Fibroblast of skin of right biceps (primary cell): ENCODE measurements at regions not wholly inside any gene's neighbourhood (a gene's known extent, or its start where the extent isn't known, plus 50 kb on each side); places are given as distances from the start of the nearest gene placed in this dataset.

Experiments
- DNase-seq: peaks from one replicate; pipeline ENCODE4 v3.0.0-alpha.2; 2013

DNA sequence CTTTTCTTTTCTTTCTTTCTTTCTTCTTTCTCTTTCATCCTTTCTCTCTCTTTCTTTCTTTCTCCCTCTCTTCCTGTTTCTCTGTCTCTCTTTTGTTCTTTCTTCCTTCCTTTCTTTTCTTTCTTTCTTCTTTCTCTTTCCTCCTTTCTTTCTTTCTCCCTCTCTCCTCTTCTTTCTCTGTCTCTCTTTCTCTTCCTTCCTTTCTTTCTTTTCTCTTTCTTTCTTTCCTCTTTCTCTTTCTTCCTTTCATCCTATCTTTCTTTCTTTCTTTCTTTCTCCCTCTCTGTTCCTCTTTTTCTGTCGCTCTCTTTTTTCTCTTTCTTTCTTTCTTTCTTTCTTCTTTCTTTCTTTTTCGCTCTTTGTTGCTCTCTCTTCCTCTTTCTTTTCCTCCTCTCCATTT, 1149.2 kb upstream of the AUTS2 start:
- DNase-seq = no peak

DNA sequence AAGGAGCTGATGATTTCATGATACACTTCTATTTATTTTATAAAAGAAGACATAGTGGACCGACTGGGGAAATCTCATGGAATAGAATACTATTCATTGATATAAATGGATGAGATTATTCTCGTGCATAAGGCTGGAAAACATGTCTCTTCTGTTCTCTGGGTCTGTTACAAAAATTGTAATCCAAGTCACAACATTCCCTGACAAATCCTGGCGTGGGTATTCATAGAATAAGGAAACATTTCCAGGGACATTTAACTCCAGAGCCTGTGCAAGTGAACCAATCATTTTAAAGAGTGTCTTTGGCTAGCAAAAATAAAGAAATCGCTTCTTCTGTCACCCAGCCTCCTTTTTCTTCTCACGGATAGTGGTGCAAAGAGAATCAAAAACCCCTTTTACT, 1148.5 kb upstream of the AUTS2 start:
- DNase-seq = no peak

DNA sequence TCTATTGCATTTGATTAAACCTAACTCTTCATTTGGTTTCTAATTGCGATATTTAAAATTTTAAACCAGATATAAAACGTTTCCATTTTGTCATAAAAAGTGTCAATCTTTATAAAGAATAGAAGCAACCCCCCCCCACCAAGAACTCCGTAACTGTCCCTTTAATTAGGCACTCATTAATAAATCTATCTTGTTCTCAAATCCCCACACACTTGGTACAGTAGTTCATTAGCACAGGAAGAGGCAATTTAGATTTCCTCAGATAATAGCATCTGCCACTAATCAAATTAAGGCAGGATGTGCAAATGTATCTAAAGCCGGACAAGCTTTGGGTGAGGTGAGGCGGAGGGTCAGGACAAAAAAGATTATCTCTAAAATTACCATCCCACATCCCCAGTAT, 1143.3 kb upstream of the AUTS2 start:
- DNase-seq = no peak

DNA sequence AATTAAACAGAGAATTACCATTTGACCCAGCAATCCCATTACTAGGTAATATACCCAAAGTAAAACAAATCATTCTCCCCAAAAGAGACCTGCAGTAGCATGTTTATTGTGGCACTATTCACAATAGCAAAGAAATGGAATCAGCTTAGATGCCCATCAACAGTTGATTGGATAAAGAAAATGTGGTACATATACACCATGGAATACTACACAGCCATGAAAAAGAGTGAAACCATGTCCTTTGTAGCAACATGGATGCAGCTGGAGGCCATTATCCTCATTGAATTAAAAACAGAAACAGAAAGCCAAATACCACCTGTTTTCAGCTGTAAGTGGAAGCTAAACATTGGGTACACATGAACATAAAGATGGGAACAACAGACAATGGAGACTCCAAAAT, 1141.8 kb upstream of the AUTS2 start:
- no peak for DNase-seq

DNA sequence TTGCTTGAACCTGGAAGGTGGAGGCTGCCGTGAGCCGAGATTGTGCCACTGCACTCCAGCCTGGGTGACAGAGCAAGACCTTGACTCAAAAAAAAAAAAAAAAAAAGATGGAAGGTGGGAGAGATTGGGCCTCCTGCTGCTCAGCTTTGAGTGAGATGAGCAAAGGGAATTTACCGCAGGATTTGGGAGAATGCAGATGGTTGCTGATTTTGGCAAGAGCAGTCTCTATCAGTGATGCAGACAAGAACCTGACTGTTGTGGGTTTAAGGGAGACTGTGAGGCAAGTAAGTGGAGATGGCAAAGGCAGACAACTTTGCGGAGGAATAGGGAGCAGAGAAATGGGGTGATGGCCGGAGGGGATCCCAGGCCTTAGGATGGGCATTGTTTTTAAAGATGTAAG, 1140.8 kb upstream of the AUTS2 start:
- peak; percentile 53 for DNase-seq

DNA sequence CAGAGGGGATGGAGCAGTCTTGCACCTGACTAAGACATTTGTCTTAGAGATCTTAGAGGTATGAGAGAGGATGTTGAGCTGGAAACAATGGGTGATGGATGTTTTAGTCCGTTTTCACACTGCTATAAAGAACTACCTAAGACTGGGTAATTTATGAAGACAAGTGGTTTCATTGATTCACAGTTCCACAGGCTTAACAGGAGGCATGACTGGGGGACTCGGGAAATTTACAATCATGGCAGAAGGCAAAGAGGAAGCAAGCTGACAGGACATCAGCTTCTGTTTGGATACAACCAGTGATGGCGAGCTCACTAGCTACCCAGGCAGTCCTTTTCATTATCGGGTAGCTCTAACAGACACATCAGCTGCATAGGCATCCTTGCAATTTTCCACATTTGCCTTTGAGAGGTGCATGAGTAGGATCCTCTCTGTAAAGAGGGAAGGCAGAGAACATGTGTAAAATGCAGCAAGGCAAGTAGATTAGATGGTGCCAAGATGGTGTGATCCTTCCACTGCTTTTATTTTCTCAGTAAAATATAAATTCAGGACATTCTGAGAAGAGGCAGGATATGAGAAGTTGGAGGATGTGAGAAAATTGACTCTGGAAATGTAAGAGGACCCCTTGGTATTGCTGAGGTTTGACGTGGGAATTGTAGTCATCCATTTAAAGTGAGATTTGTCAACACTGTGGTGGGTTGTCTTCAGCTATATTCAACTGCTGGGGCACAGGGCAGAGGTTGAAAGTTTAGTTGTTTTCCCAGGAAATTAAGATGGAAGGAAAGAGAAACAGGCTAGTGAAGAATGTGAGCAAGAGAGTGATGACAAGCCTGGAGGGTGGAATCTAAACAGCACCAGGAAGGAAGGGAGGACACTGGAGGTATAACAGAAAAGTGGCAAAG, 1140.0 kb upstream of the AUTS2 start:
- DNase-seq = peak; percentile 90

DNA sequence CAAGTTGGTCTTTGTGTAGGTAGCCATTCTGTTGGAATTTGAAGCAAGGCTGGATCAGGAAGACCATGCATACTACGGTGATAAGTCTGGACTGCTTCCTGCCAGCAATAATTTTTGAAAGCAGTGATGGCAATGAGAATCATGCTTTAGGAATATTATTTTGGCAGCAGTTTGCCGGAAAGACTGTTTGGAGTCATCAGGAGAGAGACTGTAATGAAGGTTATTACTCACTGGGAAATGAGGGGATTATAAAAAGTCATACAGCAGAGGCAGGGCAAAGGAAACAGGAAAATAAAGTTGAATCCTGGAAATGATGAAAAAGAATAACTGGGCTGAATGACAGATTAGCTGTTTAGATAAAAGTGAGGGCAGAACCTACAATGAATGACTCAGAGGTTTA, 1136.8 kb upstream of the AUTS2 start:
- DNase-seq = peak; percentile 96

DNA sequence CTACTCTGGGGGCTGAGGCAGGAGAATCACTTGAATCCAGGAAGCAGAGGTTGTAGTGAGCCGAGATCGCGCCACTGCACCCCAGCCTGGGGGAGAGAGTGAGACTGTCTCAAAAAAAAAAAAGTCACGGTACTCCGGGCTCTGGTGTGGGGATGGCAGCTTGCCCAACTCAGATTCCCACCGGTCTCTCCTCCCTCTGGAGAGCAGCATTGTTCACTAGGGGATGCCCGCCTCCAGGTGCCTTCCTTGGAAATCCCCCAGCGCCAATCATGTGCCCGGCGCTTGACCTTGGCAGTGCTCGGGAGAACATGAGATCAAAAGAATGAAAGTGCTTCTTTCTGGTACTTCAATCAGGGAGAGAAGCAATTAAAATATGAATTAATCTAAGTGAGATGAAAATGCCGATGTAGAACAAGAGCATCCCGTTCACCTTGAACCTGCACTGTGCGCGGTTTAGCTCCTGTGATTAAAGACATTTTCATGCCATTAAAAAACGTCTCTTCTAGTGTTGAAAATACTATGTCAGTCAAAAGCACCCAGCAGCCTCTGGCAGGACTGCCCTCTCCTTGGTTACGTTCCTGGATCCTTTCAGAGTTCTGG, 1127.3 kb upstream of the AUTS2 start:
- DNase-seq = no peak

DNA sequence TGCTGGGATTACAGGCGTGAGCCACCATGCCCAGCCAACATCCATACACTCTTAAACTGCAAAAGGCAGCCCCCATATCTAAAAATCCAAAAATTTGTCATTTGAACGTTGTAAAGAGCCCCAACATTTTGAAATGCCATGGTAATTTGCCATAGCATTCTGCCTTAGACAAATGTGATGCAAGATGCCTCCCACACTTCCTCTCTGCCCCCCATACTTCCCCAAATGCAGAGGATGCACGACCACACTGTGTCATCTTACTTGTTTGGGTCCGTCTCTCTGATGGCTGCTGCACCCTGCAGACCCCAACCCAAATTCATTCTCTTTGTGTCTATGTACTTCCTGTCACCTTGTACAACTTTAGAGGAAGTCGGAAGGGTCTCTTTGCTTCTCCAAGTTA, 1125.6 kb upstream of the AUTS2 start:
- DNase-seq = no peak

DNA sequence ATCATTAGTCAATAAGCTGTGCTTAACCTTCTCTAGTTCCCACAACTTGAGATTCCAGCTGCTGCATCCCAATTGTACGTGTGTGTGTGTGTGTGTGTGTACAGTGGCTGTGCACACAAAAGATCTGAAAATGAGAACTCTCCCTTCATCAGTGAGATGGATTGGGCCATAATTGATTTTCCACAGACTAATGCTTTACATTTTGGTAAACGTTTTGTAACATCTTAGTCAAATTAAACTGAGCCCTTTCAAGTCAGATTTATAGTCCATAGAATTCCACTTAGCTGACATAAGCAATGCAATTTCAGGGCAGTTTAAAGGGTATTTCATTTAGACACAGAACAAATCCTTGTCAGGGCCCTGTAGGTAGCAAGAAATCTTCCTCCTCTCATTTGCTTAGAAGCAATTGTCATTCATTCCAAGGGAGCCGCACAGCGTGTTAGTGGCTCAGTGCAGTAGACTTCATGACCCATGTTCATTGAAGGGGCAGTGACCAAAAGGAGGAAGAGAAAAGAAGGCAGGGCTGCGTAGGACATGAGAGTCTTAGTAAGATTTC, 1123.5 kb upstream of the AUTS2 start:
- peak; percentile 48 for DNase-seq

DNA sequence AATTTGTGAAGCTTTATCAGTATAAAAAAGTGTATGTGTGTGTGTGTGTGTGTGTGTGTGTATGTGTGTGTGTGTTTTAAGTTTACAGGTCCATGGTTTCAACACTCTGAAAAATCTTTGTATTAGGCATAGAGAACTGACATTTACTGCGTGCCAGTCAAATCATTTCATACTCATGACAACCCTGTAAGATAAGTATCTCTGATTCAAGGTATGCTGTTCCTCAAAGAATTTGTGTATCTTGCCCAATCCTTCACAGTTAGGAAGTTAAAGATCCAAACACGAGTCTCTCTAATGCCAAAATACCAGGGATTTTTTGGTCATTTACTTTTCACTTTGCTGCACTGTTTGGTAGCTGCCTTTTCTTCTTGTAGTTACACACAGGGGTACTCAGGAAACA, 1121.3 kb upstream of the AUTS2 start:
- DNase-seq = peak; percentile 38

DNA sequence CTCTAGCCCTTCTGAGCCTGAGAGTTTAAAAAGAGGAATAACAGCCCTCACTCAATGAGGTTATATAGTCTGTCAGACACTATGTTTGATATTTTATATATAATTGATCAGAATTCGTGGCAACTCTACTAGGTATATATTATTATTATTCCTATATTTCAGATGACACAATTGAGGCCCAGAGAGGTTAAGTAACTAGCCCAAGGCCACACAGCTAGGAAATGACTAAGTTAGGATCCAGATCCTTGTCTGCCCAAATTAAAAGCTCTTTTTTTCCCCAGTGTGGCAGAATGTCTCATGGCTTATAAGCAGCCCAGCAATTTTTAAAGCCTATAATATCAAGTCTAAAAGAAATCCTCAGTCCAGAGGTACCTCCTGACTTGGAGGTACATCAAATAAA, 1119.9 kb upstream of the AUTS2 start:
- DNase-seq = no peak

DNA sequence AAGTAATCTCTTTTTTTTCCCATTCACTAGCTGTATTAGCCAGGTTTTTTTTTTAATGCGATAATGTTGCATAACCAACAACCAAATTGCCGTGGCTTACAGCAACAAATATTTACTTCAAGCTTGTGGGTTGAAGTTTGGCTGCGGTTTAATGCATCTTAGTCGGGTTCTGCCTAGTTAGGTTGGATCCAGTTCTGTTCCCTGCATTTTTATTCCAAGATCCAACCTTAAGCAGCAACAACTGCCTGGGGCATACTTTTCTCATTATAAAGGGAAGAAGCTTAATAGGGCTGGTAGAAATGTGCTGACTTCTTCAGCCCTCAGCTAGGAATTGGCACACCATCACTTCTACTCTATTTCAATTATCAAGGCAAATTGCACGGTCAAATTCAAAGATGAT, 1115.5 kb upstream of the AUTS2 start:
- DNase-seq = no peak

DNA sequence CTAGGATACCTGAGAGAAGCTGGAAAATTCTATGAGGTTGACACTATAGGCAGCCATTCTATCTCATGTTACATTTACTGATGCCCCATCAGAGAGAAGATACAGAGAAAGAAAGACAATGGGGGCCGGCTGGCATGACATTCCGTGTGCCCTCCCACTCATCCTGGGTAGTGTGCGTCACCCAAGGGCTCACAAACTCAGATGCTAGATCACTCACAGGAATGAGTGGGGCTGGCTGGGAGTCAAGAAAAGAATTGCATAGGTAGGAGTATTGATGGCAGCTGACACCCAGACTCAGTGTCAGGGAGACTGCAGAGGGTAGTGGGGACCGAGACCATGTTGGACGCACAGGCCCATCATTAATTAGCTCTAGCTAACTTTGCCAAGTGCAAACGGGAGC, 1113.5 kb upstream of the AUTS2 start:
- no peak for DNase-seq

DNA sequence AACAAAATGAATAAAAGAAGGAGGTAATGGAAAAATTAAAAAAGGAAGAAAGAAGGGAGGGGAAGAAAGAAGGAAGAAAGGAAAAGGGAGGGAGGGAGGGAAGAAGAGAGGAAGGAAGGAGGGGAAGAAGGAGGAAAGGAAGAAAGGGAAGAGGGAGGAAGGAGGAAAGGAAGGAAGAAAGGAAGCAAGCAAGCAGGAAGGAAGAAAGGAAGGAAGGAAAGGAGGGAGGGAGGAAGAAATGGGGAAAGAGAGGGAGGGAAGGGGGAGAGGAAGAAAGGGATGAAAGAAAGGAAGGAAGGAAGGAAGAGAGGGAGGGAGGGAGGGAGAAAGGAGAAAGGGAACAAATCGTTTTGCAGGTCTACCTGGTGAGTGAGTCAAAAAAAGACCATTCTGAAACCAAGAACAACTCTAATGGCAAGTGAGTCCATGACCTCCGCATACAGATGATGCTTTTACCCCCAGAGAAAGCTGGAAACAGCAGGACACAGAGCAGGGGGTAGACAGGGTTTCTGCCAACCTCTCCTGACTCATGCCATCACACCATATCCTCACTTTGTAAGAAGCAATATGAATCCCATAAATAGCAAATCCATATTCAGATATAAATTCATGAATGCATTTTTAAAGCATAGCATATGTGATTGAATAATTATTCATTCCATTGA, 1112.9 kb upstream of the AUTS2 start:
- peak; percentile 32 for DNase-seq

DNA sequence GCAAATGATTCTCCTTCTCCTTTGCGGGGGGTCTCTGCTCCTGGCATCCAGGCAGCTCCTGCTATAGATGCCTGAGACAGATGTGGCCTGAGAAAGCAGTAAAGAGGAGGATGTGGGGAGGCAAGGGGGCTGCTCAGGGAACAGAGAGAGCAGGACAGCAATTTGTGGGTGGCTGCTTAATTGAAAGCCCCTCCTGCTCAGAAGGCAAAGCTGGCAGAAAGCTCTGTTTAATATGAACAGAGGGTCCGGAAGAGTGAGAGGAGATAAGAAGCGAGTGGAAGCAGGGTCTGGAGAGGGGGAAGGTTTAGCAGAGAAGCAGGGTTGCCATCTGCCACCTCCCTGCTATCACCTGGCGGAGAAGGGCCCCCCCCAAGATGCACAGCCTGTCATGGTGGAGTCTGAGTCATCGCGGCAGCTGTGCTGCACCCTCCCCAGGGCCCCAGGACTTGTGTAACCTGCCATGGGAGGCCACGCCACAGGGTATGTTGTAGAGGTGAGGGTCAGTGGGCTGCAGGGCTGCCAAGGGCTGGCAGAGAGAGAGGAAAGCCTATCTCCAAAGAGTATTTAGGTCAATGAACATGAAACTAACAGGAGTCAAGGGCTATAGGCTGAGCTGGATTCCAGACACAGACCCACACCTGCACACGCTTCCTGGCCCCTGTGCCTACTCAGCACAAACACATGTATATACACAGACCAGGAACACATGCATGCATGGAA, 1109.8 kb upstream of the AUTS2 start:
- no peak for DNase-seq

DNA sequence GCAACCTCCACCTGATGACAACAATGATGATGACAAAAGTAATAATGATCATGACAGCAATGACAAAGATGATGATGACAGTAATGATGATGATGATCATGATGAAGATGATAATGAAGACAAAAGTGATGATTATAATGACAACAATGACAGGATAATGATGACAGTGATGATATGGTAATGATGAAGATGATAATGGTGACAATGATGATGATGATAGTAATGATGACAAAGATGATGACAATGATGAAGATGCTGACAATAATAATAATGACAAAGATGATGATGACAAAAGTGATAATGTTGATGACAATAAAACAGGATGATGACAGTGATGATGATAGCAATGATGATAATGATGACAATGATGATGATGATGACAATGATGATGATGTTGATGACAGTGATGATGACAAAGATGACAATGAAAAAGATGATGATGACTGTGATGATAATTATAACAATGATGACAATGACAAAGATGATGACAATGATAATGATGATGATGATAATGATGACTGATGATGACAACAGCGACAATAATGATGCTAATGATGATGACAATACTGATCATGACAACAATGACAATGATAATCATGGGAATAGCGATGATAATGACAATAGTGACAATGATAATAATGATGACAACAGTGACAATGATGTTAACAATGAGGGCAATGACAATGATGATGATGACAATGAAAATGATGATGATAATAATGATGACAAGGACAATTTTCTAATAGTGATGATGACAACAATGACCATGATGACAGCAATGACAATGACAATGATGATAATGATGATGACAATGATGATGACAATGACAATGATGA, 1106.5 kb upstream of the AUTS2 start:
- DNase-seq = no peak

DNA sequence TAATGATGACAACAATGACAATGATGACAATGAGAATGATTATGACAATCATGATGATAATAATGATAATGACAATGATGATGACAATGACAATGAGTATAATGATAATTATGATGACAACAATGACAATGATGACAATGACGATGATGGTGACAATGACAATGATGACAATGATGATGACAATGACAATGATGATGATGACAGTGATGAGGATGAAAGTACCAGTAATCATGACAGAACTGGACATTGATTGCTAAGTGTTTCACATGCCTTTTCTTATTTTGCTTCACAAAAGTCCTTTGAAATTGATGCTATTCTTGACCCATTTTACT, 1106.0 kb upstream of the AUTS2 start:
- no peak for DNase-seq

DNA sequence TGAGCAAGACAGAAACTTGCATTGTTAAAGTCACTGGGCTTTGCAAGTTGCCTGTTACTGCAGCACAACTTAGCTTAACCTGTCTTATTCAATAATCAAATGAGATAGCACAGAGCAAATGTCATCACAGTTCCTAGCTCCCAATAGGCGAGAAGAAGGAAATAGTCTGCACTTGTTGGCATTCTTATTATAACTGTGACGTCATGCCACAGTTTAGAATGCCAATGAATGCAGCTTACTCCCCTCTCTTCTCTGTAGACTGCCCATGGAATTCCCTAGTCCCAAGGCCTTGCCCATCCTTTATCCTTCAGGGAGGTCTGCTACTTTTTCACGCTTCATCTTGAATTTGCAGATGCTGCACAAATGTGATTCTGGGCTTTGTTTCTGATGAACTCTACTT, 1094.9 kb upstream of the AUTS2 start:
- DNase-seq = no peak

DNA sequence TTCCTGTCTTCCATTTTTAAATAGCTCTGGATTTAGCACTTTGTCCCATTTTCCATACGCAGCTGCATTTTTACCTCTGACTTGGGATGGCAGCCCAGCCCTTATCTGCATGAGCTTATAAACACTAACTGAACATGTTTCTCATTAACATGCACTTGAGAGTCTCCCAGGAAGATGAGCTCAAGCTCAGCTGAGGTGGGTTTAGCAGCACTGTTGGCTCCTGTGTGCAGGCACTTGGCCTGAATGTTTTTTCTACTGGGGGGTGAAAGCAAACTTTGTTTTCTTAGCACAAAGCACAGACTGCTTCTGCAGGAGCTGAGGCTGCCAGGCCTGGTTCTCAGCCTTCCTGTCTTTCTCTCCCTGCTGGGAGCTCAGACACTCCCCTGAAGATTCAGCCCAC, 1093.6 kb upstream of the AUTS2 start:
- peak; percentile 16 for DNase-seq

DNA sequence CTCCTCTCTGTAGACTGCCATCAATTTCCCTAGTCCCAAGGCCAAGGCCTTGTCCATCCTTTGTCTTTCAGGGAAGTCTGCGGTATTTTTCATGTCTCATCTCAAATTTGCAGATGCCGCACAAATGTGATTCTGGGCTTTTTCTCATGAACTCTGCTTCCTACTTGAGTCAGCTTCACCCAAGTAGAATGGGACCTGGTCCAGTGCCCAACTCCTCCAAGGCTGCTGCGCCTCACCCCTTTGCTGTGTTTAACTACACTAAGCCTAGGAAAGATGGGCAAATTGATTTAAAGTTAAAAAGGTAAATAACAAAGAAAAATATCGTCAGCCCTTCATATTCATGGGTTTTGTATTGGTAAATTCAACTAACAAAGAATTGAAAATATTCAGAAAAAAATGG, 1092.6 kb upstream of the AUTS2 start:
- DNase-seq = no peak

DNA sequence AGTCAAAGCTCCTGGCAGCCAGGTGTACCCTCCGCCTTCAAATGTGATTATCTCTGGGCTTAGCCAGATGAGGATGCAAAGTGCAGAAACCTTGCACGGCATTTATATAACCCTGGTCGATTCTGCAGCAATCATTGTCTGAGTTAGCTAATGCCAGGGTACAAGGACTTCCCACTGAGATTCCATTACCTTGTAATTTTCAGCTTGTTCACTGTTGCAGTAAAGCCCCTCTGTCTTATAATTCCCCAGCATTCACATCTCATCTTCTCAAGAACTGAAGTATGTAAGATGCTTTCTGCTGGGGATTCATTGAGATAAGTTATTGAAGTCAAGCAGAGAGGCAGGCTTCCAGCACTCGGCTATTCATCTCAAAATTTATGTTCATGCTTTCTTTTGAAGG, 1090.6 kb upstream of the AUTS2 start:
- DNase-seq = no peak
